ENCODE measurements at regions not wholly inside any gene's neighbourhood (a gene's known extent, or its start where the extent isn't known, plus 50 kb on each side); places are given as distances from the start of the nearest gene placed in this dataset.

DNA sequence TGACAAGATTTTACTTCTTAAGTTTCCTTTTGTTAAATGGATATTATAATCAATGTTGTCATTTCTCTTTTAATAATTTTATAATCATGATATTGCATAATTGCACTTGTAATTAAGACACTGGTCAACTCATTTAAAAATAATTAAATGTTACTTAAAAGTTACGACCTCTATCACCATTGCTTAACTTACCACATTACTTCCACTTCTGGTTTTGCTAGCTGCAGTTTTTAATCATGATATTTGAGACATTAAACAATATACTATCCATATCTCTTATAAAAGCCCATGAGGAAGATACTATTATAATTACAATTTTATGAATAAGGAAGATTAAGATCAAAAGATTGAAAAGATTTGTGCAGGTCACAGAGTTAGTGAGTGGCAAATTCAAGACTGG, 502.0 kb downstream of the RNF144A start:
- TF ChIP-seq FOXM1 (IDR thresholded peaks at IDR 0.05; ENCODE audit: low read depth) (no peak), FOXM1 (CRISPR knock-in tag; IDR thresholded peaks at IDR 0.05; ENCODE audit: low read depth) (no peak), ZBTB17 (CRISPR knock-in tag; IDR thresholded peaks at IDR 0.05) (no peak), FOXA1 (IDR thresholded peaks at IDR 0.05; ENCODE audit: borderline replicate concordance) (no peak), CREB1 (IDR thresholded peaks at IDR 0.05) (no peak), CREB1 (CRISPR knock-in tag; IDR thresholded peaks at IDR 0.05) (no peak), CHD2 (IDR thresholded peaks at IDR 0.05; ENCODE audit: low read depth, low read length) (no peak), EZH2 (IDR thresholded peaks at IDR 0.05; ENCODE audit: borderline replicate concordance, low read depth, low read length) (no peak), PCBP2 (IDR thresholded peaks at IDR 0.05; ENCODE audit: low read depth, low read length, poor library complexity, severe bottlenecking) (no peak)
- TF ChIP-seq, protein P1, sequence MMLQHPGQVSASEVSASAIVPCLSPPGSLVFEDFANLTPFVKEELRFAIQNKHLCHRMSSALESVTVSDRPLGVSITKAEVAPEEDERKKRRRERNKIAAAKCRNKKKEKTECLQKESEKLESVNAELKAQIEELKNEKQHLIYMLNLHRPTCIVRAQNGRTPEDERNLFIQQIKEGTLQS (IDR thresholded peaks at IDR 0.05), result no peak
- TF ChIP-seq, protein P1 (CRISPR knock-in tag; conservative IDR thresholded peaks at IDR 0.05), result no peak
- TF ChIP-seq, protein P2, sequence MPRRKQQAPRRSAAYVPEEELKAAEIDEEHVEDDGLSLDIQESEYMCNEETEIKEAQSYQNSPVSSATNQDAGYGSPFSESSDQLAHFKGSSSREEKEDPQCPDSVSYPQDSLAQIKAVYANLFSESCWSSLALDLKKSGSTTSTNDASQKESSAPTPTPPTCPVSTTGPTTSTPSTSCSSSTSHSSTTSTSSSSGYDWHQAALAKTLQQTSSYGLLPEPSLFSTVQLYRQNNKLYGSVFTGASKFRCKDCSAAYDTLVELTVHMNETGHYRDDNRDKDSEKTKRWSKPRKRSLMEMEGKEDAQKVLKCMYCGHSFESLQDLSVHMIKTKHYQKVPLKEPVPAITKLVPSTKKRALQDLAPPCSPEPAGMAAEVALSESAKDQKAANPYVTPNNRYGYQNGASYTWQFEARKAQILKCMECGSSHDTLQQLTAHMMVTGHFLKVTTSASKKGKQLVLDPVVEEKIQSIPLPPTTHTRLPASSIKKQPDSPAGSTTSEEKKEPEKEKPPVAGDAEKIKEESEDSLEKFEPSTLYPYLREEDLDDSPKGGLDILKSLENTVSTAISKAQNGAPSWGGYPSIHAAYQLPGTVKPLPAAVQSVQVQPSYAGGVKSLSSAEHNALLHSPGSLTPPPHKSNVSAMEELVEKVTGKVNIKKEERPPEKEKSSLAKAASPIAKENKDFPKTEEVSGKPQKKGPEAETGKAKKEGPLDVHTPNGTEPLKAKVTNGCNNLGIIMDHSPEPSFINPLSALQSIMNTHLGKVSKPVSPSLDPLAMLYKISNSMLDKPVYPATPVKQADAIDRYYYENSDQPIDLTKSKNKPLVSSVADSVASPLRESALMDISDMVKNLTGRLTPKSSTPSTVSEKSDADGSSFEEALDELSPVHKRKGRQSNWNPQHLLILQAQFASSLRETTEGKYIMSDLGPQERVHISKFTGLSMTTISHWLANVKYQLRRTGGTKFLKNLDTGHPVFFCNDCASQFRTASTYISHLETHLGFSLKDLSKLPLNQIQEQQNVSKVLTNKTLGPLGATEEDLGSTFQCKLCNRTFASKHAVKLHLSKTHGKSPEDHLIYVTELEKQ (CRISPR knock-in tag; IDR thresholded peaks at IDR 0.05), result no peak
- TF ChIP-seq, protein P3, sequence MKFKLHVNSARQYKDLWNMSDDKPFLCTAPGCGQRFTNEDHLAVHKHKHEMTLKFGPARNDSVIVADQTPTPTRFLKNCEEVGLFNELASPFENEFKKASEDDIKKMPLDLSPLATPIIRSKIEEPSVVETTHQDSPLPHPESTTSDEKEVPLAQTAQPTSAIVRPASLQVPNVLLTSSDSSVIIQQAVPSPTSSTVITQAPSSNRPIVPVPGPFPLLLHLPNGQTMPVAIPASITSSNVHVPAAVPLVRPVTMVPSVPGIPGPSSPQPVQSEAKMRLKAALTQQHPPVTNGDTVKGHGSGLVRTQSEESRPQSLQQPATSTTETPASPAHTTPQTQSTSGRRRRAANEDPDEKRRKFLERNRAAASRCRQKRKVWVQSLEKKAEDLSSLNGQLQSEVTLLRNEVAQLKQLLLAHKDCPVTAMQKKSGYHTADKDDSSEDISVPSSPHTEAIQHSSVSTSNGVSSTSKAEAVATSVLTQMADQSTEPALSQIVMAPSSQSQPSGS (CRISPR knock-in tag; IDR thresholded peaks at IDR 0.05), result no peak
- TF ChIP-seq, protein P4, sequence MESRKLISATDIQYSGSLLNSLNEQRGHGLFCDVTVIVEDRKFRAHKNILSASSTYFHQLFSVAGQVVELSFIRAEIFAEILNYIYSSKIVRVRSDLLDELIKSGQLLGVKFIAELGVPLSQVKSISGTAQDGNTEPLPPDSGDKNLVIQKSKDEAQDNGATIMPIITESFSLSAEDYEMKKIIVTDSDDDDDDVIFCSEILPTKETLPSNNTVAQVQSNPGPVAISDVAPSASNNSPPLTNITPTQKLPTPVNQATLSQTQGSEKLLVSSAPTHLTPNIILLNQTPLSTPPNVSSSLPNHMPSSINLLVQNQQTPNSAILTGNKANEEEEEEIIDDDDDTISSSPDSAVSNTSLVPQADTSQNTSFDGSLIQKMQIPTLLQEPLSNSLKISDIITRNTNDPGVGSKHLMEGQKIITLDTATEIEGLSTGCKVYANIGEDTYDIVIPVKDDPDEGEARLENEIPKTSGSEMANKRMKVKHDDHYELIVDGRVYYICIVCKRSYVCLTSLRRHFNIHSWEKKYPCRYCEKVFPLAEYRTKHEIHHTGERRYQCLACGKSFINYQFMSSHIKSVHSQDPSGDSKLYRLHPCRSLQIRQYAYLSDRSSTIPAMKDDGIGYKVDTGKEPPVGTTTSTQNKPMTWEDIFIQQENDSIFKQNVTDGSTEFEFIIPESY (CRISPR knock-in tag; IDR thresholded peaks at IDR 0.05), result no peak
- TF ChIP-seq, protein P5, sequence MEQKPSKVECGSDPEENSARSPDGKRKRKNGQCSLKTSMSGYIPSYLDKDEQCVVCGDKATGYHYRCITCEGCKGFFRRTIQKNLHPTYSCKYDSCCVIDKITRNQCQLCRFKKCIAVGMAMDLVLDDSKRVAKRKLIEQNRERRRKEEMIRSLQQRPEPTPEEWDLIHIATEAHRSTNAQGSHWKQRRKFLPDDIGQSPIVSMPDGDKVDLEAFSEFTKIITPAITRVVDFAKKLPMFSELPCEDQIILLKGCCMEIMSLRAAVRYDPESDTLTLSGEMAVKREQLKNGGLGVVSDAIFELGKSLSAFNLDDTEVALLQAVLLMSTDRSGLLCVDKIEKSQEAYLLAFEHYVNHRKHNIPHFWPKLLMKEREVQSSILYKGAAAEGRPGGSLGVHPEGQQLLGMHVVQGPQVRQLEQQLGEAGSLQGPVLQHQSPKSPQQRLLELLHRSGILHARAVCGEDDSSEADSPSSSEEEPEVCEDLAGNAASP (IDR thresholded peaks at IDR 0.05), result no peak
- TF ChIP-seq, protein P6, sequence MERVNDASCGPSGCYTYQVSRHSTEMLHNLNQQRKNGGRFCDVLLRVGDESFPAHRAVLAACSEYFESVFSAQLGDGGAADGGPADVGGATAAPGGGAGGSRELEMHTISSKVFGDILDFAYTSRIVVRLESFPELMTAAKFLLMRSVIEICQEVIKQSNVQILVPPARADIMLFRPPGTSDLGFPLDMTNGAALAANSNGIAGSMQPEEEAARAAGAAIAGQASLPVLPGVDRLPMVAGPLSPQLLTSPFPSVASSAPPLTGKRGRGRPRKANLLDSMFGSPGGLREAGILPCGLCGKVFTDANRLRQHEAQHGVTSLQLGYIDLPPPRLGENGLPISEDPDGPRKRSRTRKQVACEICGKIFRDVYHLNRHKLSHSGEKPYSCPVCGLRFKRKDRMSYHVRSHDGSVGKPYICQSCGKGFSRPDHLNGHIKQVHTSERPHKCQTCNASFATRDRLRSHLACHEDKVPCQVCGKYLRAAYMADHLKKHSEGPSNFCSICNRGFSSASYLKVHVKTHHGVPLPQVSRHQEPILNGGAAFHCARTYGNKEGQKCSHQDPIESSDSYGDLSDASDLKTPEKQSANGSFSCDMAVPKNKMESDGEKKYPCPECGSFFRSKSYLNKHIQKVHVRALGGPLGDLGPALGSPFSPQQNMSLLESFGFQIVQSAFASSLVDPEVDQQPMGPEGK (CRISPR knock-in tag; IDR thresholded peaks at IDR 0.05; ENCODE audit: borderline replicate concordance), result no peak
- TF ChIP-seq, protein P7, sequence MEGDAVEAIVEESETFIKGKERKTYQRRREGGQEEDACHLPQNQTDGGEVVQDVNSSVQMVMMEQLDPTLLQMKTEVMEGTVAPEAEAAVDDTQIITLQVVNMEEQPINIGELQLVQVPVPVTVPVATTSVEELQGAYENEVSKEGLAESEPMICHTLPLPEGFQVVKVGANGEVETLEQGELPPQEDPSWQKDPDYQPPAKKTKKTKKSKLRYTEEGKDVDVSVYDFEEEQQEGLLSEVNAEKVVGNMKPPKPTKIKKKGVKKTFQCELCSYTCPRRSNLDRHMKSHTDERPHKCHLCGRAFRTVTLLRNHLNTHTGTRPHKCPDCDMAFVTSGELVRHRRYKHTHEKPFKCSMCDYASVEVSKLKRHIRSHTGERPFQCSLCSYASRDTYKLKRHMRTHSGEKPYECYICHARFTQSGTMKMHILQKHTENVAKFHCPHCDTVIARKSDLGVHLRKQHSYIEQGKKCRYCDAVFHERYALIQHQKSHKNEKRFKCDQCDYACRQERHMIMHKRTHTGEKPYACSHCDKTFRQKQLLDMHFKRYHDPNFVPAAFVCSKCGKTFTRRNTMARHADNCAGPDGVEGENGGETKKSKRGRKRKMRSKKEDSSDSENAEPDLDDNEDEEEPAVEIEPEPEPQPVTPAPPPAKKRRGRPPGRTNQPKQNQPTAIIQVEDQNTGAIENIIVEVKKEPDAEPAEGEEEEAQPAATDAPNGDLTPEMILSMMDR (IDR thresholded peaks at IDR 0.05 in 2 of 3, conservative IDR thresholded peaks at IDR 0.05 in 1 of 3; ENCODE audit: insufficient read depth in 2 of 3, low read depth in 1 of 3, low read length in 3 of 3), result no peak

Measured in K562 (cell line).